Large intestine (tissue), 3 donors: ENCODE measurements at regions not wholly inside any gene's neighbourhood (a gene's known extent, or its start where the extent isn't known, plus 50 kb on each side); places are given as distances from the start of the nearest gene placed in this dataset.
"Not testable (repeated sequence)": the region's sequence is repeated elsewhere in the genome, so short reads cannot be mapped to it uniquely, and the experiment has no call there.

ENCODE experiments used
- DNase-seq, 2 donors: peaks; one replicate each; pipeline versions ENCODE4 v3.0.0 to v3.0.0-alpha.2; 2013
- H3K27ac ChIP-seq: one replicate; pipeline ENCODE4 v1.5.1; 2013; ENCODE audit warnings: low read length
- H3K27me3 ChIP-seq: 2 replicates; pipeline ENCODE4 v1.6.1; 2013; ENCODE audit warnings: low read length; ENCODE audit not compliant: control insufficient read depth, insufficient read depth
- H3K36me3 ChIP-seq: 2 replicates; pipeline ENCODE4 v1.6.1; 2013; ENCODE audit warnings: low read length; ENCODE audit not compliant: control insufficient read depth, insufficient read depth
- H3K4me1 ChIP-seq: one replicate; pipeline ENCODE4 v1.6.1; 2013; ENCODE audit warnings: low read length; ENCODE audit not compliant: control insufficient read depth, insufficient read depth
- H3K4me3 ChIP-seq: one replicate; pipeline ENCODE4 v1.5.1; 2013; ENCODE audit warnings: low read length
- H3K9me3 ChIP-seq: one replicate; pipeline ENCODE4 v1.6.1; 2013; ENCODE audit warnings: mild to moderate bottlenecking, low read depth, low read length, moderate library complexity; ENCODE audit not compliant: control insufficient read depth
- WGBS: methylation state at CpG from one replicate; pipeline ENCODE4 v1.1.5; 2013; ENCODE audit warnings: low lambda C conversion rate; ENCODE audit not compliant: insufficient coverage; 5-methylcytosine and 5-hydroxymethylcytosine counted together

DNA sequence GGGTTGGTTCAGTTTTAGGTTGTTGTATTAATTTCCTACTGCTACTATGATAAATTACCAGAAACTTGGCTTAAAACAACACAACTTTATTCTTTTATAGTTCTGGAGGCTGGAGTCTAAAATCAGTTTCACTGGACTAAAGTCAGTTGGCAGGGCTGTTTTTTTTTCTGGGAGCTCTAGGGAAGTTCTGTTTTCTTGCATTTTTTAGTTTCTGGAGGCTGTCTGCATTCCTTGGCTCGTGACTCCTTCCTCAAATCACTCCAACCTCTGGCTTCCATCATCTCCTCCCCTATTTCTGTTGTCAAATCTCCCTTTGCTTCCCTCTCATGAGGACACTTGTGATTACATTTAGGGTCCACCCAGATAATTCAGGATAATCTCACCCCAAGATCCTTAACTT is 51.3 kb upstream of the SUB1 start:
- Histone ChIP-seq H3K9me3 (no peaks in the 10 kb centered on the region), H3K27ac (no peak overlapping the region), H3K4me3 (no peak overlapping the region), H3K36me3 (no peaks in the 10 kb centered on the region), H3K4me1 (no peaks in the 10 kb centered on the region), H3K27me3 (peaks cover 2% of the 10 kb centered on the region)
- WGBS: 50% methylated on average over 1 of the region's 1 CpG
- DNase-seq: no peak

DNA sequence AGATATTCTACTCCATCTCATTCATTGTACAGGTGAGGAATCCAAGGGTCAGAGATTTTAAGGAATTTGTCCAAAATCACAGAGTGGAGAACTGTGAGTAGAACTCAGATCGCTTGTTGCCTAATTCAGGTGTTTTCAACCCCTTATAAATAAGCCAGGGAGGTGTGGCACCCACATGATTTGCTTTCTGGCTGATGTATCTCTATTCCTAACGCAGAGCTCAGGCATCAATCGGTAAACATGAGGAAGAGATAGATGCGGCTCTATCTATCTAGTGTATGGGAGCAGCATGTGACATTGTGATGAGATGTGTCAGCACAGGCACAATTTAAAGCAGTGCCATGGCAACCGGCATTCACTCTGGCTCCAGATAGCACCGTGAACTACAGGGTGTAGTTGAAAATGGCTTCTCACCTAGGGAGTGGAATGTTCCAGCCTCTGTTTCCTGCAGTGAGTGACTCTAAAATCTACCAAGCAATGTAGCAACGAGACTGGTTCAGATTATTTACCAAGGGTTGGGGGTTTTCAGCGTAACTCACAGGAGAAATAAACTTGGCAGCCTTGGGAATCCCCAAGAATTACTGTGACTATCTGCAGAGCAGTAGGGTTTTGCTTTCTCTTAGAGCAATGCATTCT is 53.4 kb upstream of the SUB1 start:
- no peaks in the 10 kb centered on the region for H3K4me1 ChIP-seq
- peak in 1 of 2 donors; percentile 45 for DNase-seq
- WGBS: no CpG with 5 or more reads among the region's 8 CpGs
- no peak overlapping the region for H3K4me3 ChIP-seq
- no peaks in the 10 kb centered on the region for H3K9me3 ChIP-seq
- no peaks in the 10 kb centered on the region for H3K36me3 ChIP-seq
- H3K27ac ChIP-seq: no peak overlapping the region
- H3K27me3 ChIP-seq: peaks cover 2% of the 10 kb centered on the region

DNA sequence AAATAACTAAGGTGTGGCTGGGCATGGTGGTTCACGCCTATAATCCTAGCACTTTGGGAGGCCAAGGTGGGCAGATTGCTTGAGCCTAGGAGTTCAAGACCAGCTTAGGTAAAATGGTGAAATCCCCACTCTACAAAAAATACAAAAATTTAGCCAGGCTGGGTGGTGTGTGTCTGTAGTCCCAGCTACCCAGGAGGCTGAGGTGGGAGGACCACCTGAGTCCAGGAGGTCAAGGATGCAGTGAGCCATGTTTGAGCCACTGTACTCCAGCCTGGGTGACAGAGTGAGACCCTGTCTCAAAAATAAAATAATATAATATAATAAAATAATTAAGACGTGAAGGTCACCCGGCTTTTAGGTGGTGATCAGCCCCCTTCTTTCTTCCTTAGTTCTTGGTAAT is 58.0 kb upstream of the SUB1 start:
- not testable (repeated sequence) for H3K36me3 ChIP-seq, DNase-seq, H3K4me1 ChIP-seq, H3K27ac ChIP-seq, H3K9me3 ChIP-seq, H3K27me3 ChIP-seq, H3K4me3 ChIP-seq
- 92% methylated on average over 2 of the region's 3 CpGs for WGBS

DNA sequence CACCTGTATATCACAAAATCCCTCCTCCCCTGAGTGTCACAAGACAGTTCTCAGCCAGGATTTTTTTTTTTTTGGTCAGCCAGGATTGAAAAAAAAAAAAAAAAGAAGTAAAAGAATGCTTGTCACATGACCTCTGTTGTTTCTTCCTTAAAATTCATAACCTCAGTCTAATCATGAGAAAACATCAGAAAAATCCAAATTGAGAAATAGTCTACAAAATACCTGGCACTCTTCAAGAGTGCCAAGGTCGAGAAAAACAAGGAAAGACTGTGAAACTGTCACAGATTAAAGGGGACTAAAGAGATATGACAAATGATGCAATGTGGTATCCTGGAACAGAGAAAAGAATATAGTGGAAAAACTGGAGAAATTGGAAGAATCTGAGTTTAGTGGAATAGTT is 58.5 kb upstream of the SUB1 start:
- no peaks in the 10 kb centered on the region for H3K36me3 ChIP-seq
- no peak overlapping the region for H3K27ac ChIP-seq
- H3K27me3 ChIP-seq: peaks cover 2% of the 10 kb centered on the region
- no peak overlapping the region for H3K4me3 ChIP-seq
- H3K4me1 ChIP-seq: no peaks in the 10 kb centered on the region
- DNase-seq: no peak
- no peaks in the 10 kb centered on the region for H3K9me3 ChIP-seq
- 43% methylated on average over 1 of the region's 1 CpG for WGBS

DNA sequence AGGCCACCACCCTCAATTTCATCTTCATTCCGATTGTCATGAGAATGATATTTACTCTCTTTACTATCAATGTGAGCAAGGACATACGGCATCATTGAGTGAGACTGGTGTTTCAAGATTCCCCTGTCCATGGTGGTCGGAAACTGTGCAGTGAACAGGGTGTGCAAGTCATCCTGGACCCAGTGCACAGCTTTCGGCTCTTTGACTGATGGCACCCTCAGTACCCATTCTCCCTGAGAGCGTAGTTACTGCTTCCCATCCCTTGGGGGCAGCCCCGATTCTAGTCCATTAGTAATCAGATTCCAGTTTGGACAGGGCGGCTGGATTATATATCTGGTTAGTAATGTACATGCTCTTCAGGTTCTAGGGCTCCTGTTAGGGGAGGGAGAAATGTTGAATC is 61.7 kb upstream of the SUB1 start:
- H3K9me3 ChIP-seq: no peaks in the 10 kb centered on the region
- no peaks in the 10 kb centered on the region for H3K36me3 ChIP-seq
- H3K27me3 ChIP-seq: no peaks in the 10 kb centered on the region
- H3K27ac ChIP-seq: no peak overlapping the region
- WGBS: no CpG with 5 or more reads among the region's 7 CpGs
- no peaks in the 10 kb centered on the region for H3K4me1 ChIP-seq
- no peak for DNase-seq
- H3K4me3 ChIP-seq: no peak overlapping the region

DNA sequence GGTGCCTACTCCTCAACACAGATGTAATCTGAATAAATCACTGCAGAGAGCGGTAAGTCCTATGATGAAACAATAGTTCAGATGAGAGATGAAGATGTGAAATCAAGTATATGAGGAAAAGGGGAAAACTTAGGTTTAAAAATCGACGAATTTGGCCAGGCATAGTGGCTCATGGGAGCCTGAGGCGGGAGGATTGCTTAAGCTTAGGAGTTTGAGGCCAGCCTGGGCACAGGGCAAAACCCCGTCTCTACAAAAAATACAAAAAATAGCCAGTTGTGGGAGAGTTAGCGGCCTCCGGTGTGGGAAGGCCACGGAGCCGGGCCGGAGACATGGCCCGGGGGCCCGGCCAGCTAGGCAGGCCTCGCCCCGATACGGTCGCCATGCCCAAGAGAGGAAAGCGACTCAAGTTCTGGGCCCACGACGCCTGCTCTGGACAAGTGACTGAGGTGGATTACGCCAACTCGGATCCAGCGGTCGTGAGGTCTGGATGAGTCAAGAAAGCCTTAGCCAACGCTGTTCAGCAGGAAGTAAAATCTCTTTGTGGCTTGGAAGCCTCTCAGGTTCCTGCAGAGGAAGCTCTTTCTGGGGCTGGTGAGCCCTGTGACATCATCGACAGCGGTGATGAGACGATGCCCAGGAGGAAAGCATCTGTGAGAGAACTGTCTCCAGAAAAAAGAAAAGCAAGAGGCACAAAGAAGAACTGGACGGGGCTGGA is 62.8 kb upstream of the SUB1 start:
- no peak for DNase-seq
- WGBS: 100% methylated on average over 1 of the region's 28 CpGs

DNA sequence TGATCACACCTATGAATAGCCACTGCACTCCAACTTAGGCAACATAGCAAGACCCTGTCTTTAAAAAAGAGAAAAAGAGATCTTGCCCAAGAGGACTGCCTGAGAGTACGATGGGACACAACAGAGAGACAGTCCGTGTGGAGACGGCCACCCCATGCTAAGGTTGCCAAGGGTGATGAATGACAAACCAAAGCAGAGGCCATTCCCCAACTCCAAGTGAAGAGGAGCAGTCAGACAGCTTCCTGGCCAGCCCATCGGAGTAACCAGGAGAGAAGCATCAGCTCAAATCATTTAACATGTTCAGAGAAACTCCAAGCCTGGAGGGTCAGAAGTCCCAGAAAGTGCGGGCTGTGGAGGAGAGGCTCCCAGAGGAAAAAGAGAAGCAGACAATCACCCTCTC is 63.9 kb upstream of the SUB1 start:
- Histone ChIP-seq H3K36me3 (no peaks in the 10 kb centered on the region), H3K4me1 (no peaks in the 10 kb centered on the region), H3K27me3 (no peaks in the 10 kb centered on the region), H3K4me3 (no peak overlapping the region), H3K9me3 (no peaks in the 10 kb centered on the region), H3K27ac (no peak overlapping the region)
- WGBS: 68% methylated on average over 3 of the region's 5 CpGs
- no peak for DNase-seq

More for the DNA sequence above, 62.8 kb upstream of the SUB1 start:
- H3K27ac ChIP-seq: no peak overlapping the region
- H3K4me1 ChIP-seq: no peaks in the 10 kb centered on the region
- H3K36me3 ChIP-seq: no peaks in the 10 kb centered on the region
- no peak overlapping the region for H3K4me3 ChIP-seq
- no peaks in the 10 kb centered on the region for H3K9me3 ChIP-seq
- no peaks in the 10 kb centered on the region for H3K27me3 ChIP-seq

DNA sequence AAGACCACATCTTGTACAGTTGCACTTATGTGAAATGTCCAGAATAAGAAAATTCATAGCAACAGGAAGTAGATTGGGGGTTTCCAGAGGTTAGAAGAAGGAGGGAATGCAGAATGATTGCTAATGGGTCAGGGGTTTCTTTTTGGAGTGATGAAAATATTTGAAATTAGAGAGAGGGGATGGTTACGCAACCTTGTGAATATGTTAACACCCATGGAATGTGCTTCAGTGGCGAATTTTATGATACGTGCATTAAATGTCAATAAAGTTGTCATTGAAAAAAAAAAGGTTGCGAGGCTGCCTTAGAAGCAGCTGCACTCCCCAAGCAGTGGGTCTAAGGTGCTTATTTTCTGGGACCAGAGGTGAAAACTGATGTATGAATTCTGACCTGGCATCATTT is 64.4 kb upstream of the SUB1 start:
- H3K4me3 ChIP-seq: no peak overlapping the region
- 40% methylated on average over 1 of the region's 4 CpGs for WGBS
- no peaks in the 10 kb centered on the region for H3K9me3 ChIP-seq

DNA sequence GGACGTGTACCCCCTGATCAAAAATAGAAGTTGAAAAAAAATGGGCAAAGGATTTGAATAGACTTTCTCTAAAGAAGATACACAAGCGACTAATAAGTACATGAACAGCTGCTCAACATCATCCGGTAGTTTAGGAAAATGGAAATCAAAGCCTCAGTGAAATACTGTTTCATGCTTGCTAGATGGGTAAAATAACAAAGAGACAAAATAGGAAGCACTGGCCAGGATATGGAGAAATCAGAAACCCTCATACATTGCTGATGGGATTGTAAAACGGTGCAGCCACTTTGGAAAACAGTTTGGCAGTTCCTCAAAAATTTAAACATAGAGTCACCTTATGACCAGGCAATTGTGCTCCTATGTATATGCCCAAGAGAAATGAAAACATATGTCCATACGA is 65.0 kb upstream of the SUB1 start:
- H3K27me3 ChIP-seq: no peaks in the 10 kb centered on the region
- H3K9me3 ChIP-seq: no peaks in the 10 kb centered on the region
- DNase-seq: no peak
- no peak overlapping the region for H3K27ac ChIP-seq
- H3K36me3 ChIP-seq: no peaks in the 10 kb centered on the region
- H3K4me3 ChIP-seq: no peak overlapping the region
- no peaks in the 10 kb centered on the region for H3K4me1 ChIP-seq
- WGBS: 30% methylated on average over 3 of the region's 5 CpGs

More for the DNA sequence above, 64.4 kb upstream of the SUB1 start:
- no peaks in the 10 kb centered on the region for H3K36me3 ChIP-seq
- H3K4me1 ChIP-seq: no peaks in the 10 kb centered on the region
- DNase-seq: no peak
- no peaks in the 10 kb centered on the region for H3K27me3 ChIP-seq
- no peak overlapping the region for H3K27ac ChIP-seq

DNA sequence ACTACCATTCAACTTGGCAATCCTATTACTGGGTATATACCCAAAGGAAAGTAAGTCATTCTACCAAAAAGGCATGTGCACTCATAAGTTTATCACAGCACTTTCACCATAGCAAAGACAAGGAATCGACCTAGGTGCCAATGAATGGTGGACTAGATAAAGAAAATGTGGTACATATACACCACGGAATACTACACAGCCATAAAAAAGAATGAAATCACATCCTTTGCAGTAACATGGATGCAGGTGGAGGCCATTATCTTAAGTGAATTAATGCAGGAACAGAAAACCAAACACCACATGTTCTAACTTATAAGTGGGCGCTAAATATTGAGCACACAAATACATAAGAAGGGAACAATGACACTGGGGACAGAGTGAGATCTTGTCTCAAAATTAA is 65.8 kb upstream of the SUB1 start:
- H3K4me3 ChIP-seq: no peak overlapping the region
- H3K9me3 ChIP-seq: no peaks in the 10 kb centered on the region
- H3K4me1 ChIP-seq: no peaks in the 10 kb centered on the region
- H3K27ac ChIP-seq: no peak overlapping the region
- 94% methylated on average over 3 of the region's 3 CpGs for WGBS
- DNase-seq: no peak
- no peaks in the 10 kb centered on the region for H3K27me3 ChIP-seq
- H3K36me3 ChIP-seq: no peaks in the 10 kb centered on the region

DNA sequence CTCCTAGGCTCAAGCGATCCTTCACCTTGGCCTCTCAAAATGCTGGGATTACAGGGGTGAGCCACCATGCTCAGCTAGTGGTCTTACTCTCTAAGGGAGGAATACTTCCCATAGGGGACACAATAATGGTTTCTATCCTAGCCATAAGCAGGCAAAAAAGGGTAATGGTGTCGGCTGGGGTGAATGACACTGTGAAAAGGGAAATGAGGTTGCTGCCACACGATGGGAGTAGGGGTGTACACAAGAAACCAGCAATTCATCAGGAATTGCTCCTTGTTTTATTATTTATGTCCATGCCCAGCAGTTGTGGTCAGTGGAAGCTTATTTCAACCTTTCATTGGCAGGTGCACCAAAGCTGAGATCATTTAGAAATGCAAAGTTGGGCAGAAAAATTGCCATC is 70.3 kb upstream of the ZFR start:
- Histone ChIP-seq H3K36me3 (no peaks in the 10 kb centered on the region), H3K27ac (no peak overlapping the region), H3K4me1 (no peaks in the 10 kb centered on the region), H3K4me3 (no peak overlapping the region), H3K9me3 (no peaks in the 10 kb centered on the region), H3K27me3 (no peaks in the 10 kb centered on the region)
- no CpG with 5 or more reads among the region's 3 CpGs for WGBS
- DNase-seq: no peak
